ENCODE measurements at regions not wholly inside any gene's neighbourhood (a gene's known extent, or its start where the extent isn't known, plus 50 kb on each side); places are given as distances from the start of the nearest gene placed in this dataset.
A peak's percentile ranks its signal among the peaks of the same experiment; 100 is the strongest.

DNA sequence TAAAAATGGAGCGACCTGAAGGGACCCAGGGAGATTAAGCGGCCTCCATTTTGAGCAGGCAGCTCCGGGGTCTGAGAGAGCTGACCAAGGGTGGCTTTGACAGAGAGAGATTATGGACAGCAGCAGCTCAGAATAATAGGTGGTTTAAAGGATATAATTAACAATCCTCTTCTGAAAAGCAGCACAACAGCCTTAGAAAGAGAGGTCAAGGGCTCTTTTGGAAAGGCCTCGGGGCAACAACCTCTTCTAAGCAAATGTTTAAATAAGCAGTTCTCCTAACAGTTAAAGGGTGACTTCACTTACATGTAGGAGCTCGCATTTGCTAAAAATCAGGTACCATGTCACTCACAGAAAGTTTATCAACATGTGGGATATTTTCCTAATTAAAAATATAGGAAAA is 87.2 kb upstream of the FRMD6 start:
- Histone ChIP-seq H3F3A (ENCODE audit: insufficient read depth) (no peaks in the 10 kb centered on the region), H3K4me2 (ENCODE audit: low read depth, low read length, poor library complexity, severe bottlenecking) (no peak overlapping the region), H3K27me3 (ENCODE audit: low read length) (no peaks in the 10 kb centered on the region), H3K79me2 (ENCODE audit: insufficient read depth, low read length) (no peaks in the 10 kb centered on the region), H3K27ac (ENCODE audit: low read depth, low read length) (no peak overlapping the region), H3K4me3 (ENCODE audit: insufficient read depth, low read length, poor library complexity, severe bottlenecking) (no peak overlapping the region), H4K20me1 (ENCODE audit: low read depth, low read length) (no peaks in the 10 kb centered on the region), H3K9me3 (ENCODE audit: insufficient read depth, low read length) (no peaks in the 10 kb centered on the region), H2AFZ (ENCODE audit: low read depth, low read length, severe bottlenecking) (peak overlapping the region; percentile 13), H3K9ac (ENCODE audit: low read length) (no peak overlapping the region), H3K36me3 (ENCODE audit: low read length) (no peaks in the 10 kb centered on the region), H3K9me2 (replicated peaks; ENCODE audit: insufficient read depth, low read length) (no peaks in the 10 kb centered on the region)
- TF ChIP-seq EZH2phosphoT487 (conservative IDR thresholded peaks at IDR 0.05; ENCODE audit: low read length) = no peak
- TF ChIP-seq, protein P1, sequence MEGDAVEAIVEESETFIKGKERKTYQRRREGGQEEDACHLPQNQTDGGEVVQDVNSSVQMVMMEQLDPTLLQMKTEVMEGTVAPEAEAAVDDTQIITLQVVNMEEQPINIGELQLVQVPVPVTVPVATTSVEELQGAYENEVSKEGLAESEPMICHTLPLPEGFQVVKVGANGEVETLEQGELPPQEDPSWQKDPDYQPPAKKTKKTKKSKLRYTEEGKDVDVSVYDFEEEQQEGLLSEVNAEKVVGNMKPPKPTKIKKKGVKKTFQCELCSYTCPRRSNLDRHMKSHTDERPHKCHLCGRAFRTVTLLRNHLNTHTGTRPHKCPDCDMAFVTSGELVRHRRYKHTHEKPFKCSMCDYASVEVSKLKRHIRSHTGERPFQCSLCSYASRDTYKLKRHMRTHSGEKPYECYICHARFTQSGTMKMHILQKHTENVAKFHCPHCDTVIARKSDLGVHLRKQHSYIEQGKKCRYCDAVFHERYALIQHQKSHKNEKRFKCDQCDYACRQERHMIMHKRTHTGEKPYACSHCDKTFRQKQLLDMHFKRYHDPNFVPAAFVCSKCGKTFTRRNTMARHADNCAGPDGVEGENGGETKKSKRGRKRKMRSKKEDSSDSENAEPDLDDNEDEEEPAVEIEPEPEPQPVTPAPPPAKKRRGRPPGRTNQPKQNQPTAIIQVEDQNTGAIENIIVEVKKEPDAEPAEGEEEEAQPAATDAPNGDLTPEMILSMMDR (IDR thresholded peaks at IDR 0.05; ENCODE audit: insufficient read depth, low read length, poor library complexity, severe bottlenecking) = no peak

DNA sequence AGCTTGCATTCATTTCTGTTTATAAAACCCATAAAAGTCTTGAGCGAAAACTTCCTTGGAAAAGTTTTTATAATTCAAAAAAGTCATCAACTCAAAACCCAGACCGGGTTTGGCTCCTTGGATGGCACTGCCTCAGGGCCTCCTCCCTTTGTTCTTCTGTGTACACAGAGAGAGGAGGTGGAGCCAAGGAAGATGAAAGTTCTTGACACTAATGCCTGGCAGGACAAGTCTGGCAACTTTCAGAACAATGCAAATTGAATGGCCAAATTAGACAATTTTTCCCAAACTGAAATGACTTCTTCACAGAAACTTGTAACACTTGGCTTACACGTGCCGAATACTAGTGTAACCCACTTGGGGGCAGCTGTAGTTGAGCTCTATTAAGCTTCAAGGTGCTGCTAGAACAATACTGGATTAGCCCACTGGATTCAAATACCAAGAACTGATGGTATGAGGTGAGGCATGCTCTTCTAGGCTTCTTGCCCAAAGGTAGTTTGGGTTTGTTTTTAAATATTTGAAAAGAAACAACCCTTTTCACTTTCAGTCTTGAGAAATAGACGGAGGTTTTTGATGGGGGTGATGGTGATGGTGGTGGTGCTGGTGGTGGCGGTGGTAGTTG is 86.6 kb upstream of the FRMD6 start:
- Histone ChIP-seq H2AFZ (ENCODE audit: low read depth, low read length, severe bottlenecking) (no peak overlapping the region), H3K27ac (ENCODE audit: low read depth, low read length) (no peak overlapping the region), H3K27me3 (ENCODE audit: low read length) (no peaks in the 10 kb centered on the region), H3F3A (ENCODE audit: insufficient read depth) (no peaks in the 10 kb centered on the region), H3K4me2 (ENCODE audit: low read depth, low read length, poor library complexity, severe bottlenecking) (no peak overlapping the region), H3K9ac (ENCODE audit: low read length) (no peak overlapping the region), H3K36me3 (ENCODE audit: low read length) (no peaks in the 10 kb centered on the region), H3K79me2 (ENCODE audit: insufficient read depth, low read length) (no peaks in the 10 kb centered on the region), H3K9me3 (ENCODE audit: insufficient read depth, low read length) (no peaks in the 10 kb centered on the region), H3K4me3 (ENCODE audit: insufficient read depth, low read length, poor library complexity, severe bottlenecking) (no peak overlapping the region), H4K20me1 (ENCODE audit: low read depth, low read length) (no peaks in the 10 kb centered on the region), H3K9me2 (replicated peaks; ENCODE audit: insufficient read depth, low read length) (no peaks in the 10 kb centered on the region)
- TF ChIP-seq, protein P1 (IDR thresholded peaks at IDR 0.05; ENCODE audit: insufficient read depth, low read length, poor library complexity, severe bottlenecking) = no peak
- TF ChIP-seq EZH2phosphoT487 (conservative IDR thresholded peaks at IDR 0.05; ENCODE audit: low read length) = no peak

DNA sequence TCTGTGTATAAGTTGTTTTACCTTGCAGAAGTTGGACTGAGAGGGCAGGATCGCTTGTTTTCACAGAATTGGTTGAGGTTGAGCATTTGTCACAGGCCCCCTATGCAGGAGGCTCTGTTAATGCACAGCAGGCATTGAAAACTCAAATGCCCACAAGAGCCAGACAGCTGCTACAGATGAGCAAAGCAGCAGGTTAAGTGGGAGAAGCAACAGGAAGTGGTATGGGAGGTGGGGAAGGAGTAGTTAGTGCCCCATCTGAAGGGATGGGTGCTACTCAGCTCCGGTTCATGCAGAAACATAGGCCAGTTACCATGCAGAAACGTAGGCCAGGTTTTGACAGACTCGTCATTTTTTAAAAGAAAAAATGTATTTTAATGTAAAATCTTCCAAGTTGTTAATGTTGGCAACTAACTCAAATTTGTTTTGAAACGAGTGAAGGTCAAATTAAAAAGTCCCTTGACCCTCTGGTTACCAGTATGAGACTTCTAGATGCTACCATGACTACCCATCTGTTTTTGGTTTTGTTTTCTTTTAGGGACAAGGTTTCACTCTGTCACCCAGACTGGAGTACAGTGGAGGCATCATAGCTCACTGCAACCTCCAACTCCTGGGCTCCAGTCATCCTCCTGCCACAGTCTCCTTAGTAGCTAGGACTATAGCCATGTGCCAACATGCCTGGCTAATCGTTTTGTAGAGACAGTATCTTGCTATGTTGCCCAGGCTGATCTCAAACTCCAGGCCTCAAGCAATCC is 84.7 kb upstream of the FRMD6 start:
- Histone ChIP-seq H3K4me3 (ENCODE audit: insufficient read depth, low read length, poor library complexity, severe bottlenecking) (no peak overlapping the region), H3K36me3 (ENCODE audit: low read length) (no peaks in the 10 kb centered on the region), H3K9me3 (ENCODE audit: insufficient read depth, low read length) (no peaks in the 10 kb centered on the region), H3K4me2 (ENCODE audit: low read depth, low read length, poor library complexity, severe bottlenecking) (no peak overlapping the region), H3F3A (ENCODE audit: insufficient read depth) (no peaks in the 10 kb centered on the region), H3K79me2 (ENCODE audit: insufficient read depth, low read length) (no peaks in the 10 kb centered on the region), H3K27me3 (ENCODE audit: low read length) (no peaks in the 10 kb centered on the region), H3K27ac (ENCODE audit: low read depth, low read length) (no peak overlapping the region), H3K9me2 (replicated peaks; ENCODE audit: insufficient read depth, low read length) (no peaks in the 10 kb centered on the region), H2AFZ (ENCODE audit: low read depth, low read length, severe bottlenecking) (no peak overlapping the region), H3K9ac (ENCODE audit: low read length) (no peak overlapping the region), H4K20me1 (ENCODE audit: low read depth, low read length) (no peaks in the 10 kb centered on the region)
- TF ChIP-seq, protein P1 (IDR thresholded peaks at IDR 0.05; ENCODE audit: insufficient read depth, low read length, poor library complexity, severe bottlenecking) = no peak
- TF ChIP-seq EZH2phosphoT487 (conservative IDR thresholded peaks at IDR 0.05; ENCODE audit: low read length) = no peak
